Mesothelial cell of epicardium (in vitro differentiated cells): ENCODE measurements at regions not wholly inside any gene's neighbourhood (a gene's known extent, or its start where the extent isn't known, plus 50 kb on each side); places are given as distances from the start of the nearest gene placed in this dataset.
"Not testable (repeated sequence)": the region's sequence is repeated elsewhere in the genome, so short reads cannot be mapped to it uniquely, and the experiment has no call there.

Experiments
- DNase-seq, 2 experiments: peaks; one replicate each; pipeline ENCODE4 v3.0.0; 2021; ENCODE audit warnings: low spot score in 2 of 2; ENCODE audit not compliant: unreplicated experiment in 2 of 2
- H3K27ac Mint-ChIP-seq: 2 replicates; pipeline ENCODE4 v1.8.0; 2021; ENCODE audit warnings: mixed read lengths
- H3K27me3 Mint-ChIP-seq: 2 replicates; pipeline ENCODE4 v1.8.0; 2021; ENCODE audit warnings: low read depth, mixed read lengths
- H3K36me3 Mint-ChIP-seq: 2 replicates; pipeline ENCODE4 v1.8.0; 2021; ENCODE audit warnings: mixed read lengths
- H3K4me1 Mint-ChIP-seq: 2 replicates; pipeline ENCODE4 v1.8.0; 2021; ENCODE audit warnings: mixed read lengths
- H3K4me3 Mint-ChIP-seq: 2 replicates; pipeline ENCODE4 v1.8.0; 2021; ENCODE audit warnings: mild to moderate bottlenecking, moderate library complexity, mixed read lengths
- H3K9me3 Mint-ChIP-seq: 2 replicates; pipeline ENCODE4 v1.8.0; 2021; ENCODE audit warnings: mixed read lengths
- TF ChIP-seq, protein P1 (sequence below): fragments of 200-600 bp; sonication (generic); IDR thresholded peaks from one replicate; pipeline ENCODE4 v1.5.0; 2021; ENCODE audit warnings: antibody characterized with exemption; ENCODE audit not compliant: unreplicated experiment

GRCh38 chr5:44675296-44675695 lies 133.5 kb upstream of the MRPS30 start:
- DNase-seq = no peak
- TF ChIP-seq, protein P1, sequence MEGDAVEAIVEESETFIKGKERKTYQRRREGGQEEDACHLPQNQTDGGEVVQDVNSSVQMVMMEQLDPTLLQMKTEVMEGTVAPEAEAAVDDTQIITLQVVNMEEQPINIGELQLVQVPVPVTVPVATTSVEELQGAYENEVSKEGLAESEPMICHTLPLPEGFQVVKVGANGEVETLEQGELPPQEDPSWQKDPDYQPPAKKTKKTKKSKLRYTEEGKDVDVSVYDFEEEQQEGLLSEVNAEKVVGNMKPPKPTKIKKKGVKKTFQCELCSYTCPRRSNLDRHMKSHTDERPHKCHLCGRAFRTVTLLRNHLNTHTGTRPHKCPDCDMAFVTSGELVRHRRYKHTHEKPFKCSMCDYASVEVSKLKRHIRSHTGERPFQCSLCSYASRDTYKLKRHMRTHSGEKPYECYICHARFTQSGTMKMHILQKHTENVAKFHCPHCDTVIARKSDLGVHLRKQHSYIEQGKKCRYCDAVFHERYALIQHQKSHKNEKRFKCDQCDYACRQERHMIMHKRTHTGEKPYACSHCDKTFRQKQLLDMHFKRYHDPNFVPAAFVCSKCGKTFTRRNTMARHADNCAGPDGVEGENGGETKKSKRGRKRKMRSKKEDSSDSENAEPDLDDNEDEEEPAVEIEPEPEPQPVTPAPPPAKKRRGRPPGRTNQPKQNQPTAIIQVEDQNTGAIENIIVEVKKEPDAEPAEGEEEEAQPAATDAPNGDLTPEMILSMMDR = no peak
- peaks cover 13% of the 10 kb centered on the region for H3K9me3 Mint-ChIP-seq
- H3K4me1 Mint-ChIP-seq = no peaks in the 10 kb centered on the region
- H3K27me3 Mint-ChIP-seq = no peaks in the 10 kb centered on the region
- no peak overlapping the region for H3K27ac Mint-ChIP-seq
- H3K36me3 Mint-ChIP-seq = no peaks in the 10 kb centered on the region
- H3K4me3 Mint-ChIP-seq = no peak overlapping the region

- Mint-ChIP-seq H3K27ac (no peak overlapping the region), H3K36me3 (no peaks in the 10 kb centered on the region), H3K4me3 (no peak overlapping the region), H3K9me3 (peaks cover 10% of the 10 kb centered on the region), H3K27me3 (no peaks in the 10 kb centered on the region), H3K4me1 (no peaks in the 10 kb centered on the region)
- DNase-seq = no peak
- TF ChIP-seq, protein P1 = no peak
These were observed 134.3 kb upstream of the MRPS30 start for GRCh38 chr5:44674461-44674860.

GRCh38 chr5:44668471-44668870 lies 140.3 kb upstream of the MRPS30 start:
- H3K27me3 Mint-ChIP-seq, DNase-seq, H3K4me1 Mint-ChIP-seq, H3K36me3 Mint-ChIP-seq, H3K4me3 Mint-ChIP-seq, H3K27ac Mint-ChIP-seq: not testable (repeated sequence)
- peaks cover 17% of the 10 kb centered on the region for H3K9me3 Mint-ChIP-seq

- peaks cover 13% of the 10 kb centered on the region for H3K9me3 Mint-ChIP-seq
- no peak overlapping the region for H3K4me3 Mint-ChIP-seq
- H3K36me3 Mint-ChIP-seq = no peaks in the 10 kb centered on the region
- H3K27ac Mint-ChIP-seq = no peak overlapping the region
- no peaks in the 10 kb centered on the region for H3K27me3 Mint-ChIP-seq
- TF ChIP-seq, protein P1 = no peak
- no peak for DNase-seq
- no peaks in the 10 kb centered on the region for H3K4me1 Mint-ChIP-seq
These were observed 143.5 kb upstream of the MRPS30 start for GRCh38 chr5:44665101-44665701.

DNA sequence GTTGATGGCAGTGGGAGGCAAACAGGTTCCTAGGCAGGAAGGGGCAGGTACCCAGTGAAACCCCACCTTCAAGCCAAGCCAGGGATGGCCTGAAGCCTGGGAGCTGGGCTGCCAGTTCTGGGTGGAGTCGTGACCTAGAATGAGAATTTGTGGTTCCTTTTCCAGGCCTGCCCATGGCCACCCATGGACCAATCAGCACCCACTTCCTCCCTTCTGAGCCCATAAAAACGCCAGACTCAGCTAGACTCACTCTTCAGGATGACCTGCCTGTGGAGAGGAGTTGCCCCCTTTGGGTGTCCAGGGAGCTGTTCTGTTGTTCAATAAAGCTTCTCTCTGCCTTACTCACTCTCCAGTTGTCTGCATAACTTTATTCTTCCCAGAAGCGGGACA lies 144.0 kb upstream of the MRPS30 start:
- no peaks in the 10 kb centered on the region for H3K36me3 Mint-ChIP-seq
- no peak for DNase-seq
- no peak overlapping the region for H3K4me3 Mint-ChIP-seq
- TF ChIP-seq, protein P1 = no peak
- peaks cover 10% of the 10 kb centered on the region for H3K9me3 Mint-ChIP-seq
- H3K27ac Mint-ChIP-seq = no peak overlapping the region
- no peaks in the 10 kb centered on the region for H3K27me3 Mint-ChIP-seq
- H3K4me1 Mint-ChIP-seq = peaks cover 1% of the 10 kb centered on the region

DNA sequence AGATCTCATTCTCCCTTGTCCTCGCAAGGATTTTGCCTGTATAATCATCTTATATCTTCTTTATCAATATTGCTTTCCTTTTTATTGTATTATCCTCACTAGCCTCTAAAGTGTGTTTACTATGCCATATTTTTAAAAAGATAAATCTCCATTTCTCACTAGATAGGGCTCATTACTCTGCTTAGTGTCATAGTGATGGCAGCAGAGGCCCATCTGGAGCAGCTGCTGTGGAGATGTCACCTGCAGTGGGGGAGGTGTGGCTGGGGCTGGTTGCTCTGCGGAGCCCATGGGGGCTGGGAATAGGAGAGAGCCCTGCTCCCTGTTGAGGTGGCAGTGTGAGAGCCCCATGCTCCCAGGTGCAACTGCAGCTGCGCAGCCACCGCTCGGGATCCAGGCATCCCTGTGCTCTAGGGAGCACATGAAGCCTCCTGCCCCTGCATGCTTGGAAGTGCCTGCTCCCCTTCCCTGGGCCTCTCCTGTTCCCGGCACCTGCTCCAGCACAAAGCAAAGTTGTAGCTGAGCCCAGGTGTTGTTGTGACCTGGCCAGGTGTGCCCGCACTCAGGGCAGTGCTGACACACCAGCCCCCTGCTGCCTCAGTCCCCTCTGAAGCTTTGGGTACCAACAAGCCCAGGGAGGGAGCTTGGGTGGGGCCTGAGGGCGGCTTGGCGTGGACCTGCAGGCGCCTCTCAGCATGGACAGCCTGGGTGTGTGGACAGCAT lies 144.6 kb upstream of the MRPS30 start:
- no peak for DNase-seq
- H3K27me3 Mint-ChIP-seq = no peaks in the 10 kb centered on the region
- H3K4me3 Mint-ChIP-seq = no peak overlapping the region

More for the DNA sequence above, 144.6 kb upstream of the MRPS30 start:
- H3K4me1 Mint-ChIP-seq = peaks cover 7% of the 10 kb centered on the region
- H3K27ac Mint-ChIP-seq = no peak overlapping the region
- H3K9me3 Mint-ChIP-seq = peaks cover 7% of the 10 kb centered on the region
- TF ChIP-seq, protein P1 = no peak
- no peaks in the 10 kb centered on the region for H3K36me3 Mint-ChIP-seq
